Vagina (tissue), 2 donors: ENCODE measurements at regions not wholly inside any gene's neighbourhood (a gene's known extent, or its start where the extent isn't known, plus 50 kb on each side); places are given as distances from the start of the nearest gene placed in this dataset.

Source experiments
- DNase-seq, 2 donors: peaks; one replicate each; pipeline ENCODE4 v3.0.0-alpha.2; 2017; ENCODE audit errors: extremely low spot score in 2 of 2
- H3K27ac ChIP-seq: fragments of 200-600 bp; sonication (generic); one replicate; pipeline ENCODE4 v1.5.1; 2019
- H3K27me3 ChIP-seq: fragments of 200-600 bp; sonication (generic); one replicate; pipeline ENCODE4 v1.5.1; 2019
- H3K36me3 ChIP-seq, 2 donors: fragments of 200-600 bp; sonication (generic); one replicate each; pipeline ENCODE4 v1.5.1; 2017 to 2019
- H3K4me1 ChIP-seq: fragments of 200-600 bp; sonication (generic); one replicate; pipeline ENCODE4 v1.5.1; 2019
- H3K4me3 ChIP-seq, 2 donors: fragments of 200-600 bp; sonication (generic); 1 replicate in 1 of 2; 2 replicates in 1 of 2; pipeline ENCODE4 v1.5.1; 2016 to 2019
- H3K9me3 ChIP-seq: fragments of 200-600 bp; sonication (generic); one replicate; pipeline ENCODE4 v1.5.1; 2019
- POLR2A ChIP-seq, 2 donors: fragments of 450-650 bp; IDR thresholded peaks; one replicate each; pipeline ENCODE4 v1.6.1; 2017; ENCODE audit warnings: antibody characterized with exemption in 2 of 2, mild to moderate bottlenecking in 2 of 2, moderate library complexity in 2 of 2
- POLR2AphosphoS5 ChIP-seq, 2 donors: sonication (generic); formaldehyde crosslinking; IDR thresholded peaks; one replicate each; pipeline ENCODE4 v1.9.0; 2017; ENCODE audit warnings: antibody characterized with exemption in 2 of 2, mild to moderate bottlenecking in 2 of 2, low read depth in 1 of 2; ENCODE audit not compliant: insufficient read depth in 1 of 2
- intact Hi-C: fragments of 100-400 bp; cut with DNase I; formaldehyde crosslinking; loops from one replicate; pipeline ENCODE4 v1.15.1; 2023
- TF ChIP-seq, protein P1 (sequence below), 3 experiments: fragments of 450-650 bp in 2 of 3; fragments of 200-600 bp in 1 of 3; sonication (generic) in 1 of 3; IDR thresholded peaks; one replicate each; pipeline ENCODE4 v1.5.1; 2017 to 2019; ENCODE audit warnings: antibody characterized with exemption in 3 of 3, mild to moderate bottlenecking in 2 of 3, moderate library complexity in 2 of 3

DNA sequence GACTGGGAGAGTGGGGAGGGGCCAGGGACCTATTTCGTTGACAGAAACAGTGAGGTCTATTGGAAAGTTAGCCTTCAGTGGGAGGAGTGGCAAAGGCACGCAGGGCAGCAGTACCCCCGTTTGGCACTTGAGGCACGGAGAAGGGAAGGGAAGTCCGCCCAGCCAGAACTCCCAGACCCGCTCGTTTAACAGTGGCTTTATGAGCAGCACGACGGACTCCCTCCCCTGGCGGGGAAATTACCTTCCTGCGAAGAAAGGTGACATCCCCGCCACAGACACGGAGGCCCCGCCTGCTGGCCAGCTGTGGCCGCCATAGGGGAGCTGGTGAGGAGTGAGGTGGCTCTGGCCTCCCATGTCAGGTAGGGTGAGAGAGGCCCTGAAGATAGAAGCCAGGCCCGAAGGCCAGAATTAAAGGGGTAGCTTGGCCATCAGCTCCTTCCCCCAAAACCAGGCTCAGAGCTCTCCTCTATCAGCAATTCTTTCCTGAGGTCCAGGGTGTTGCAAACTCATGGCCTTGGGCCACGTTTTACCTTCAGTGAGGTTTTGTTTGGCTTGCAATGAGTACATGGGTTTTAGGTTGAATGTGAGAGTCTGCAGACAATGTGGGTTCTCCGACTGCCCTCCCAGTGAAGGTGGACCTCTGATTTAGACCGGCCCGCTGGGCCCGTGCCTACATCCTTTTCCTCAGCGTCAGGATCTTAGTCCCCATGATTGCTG is 123.7 kb downstream of the MRPL14 start:
- Histone ChIP-seq H3K27me3 (no peaks in the 10 kb centered on the region), H3K4me3 (no peak overlapping the region), H3K36me3 (no peaks in the 10 kb centered on the region), H3K4me1 (peaks cover 14% of the 10 kb centered on the region), H3K9me3 (no peaks in the 10 kb centered on the region), H3K27ac (no peak overlapping the region)
- intact Hi-C loops = no loop called here
- DNase-seq = no peak
- TF ChIP-seq, protein P1, sequence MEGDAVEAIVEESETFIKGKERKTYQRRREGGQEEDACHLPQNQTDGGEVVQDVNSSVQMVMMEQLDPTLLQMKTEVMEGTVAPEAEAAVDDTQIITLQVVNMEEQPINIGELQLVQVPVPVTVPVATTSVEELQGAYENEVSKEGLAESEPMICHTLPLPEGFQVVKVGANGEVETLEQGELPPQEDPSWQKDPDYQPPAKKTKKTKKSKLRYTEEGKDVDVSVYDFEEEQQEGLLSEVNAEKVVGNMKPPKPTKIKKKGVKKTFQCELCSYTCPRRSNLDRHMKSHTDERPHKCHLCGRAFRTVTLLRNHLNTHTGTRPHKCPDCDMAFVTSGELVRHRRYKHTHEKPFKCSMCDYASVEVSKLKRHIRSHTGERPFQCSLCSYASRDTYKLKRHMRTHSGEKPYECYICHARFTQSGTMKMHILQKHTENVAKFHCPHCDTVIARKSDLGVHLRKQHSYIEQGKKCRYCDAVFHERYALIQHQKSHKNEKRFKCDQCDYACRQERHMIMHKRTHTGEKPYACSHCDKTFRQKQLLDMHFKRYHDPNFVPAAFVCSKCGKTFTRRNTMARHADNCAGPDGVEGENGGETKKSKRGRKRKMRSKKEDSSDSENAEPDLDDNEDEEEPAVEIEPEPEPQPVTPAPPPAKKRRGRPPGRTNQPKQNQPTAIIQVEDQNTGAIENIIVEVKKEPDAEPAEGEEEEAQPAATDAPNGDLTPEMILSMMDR (IDR thresholded peaks at IDR 0.05) = no peak
- no peak for TF ChIP-seq POLR2A (IDR thresholded peaks at IDR 0.05)
- no peak for TF ChIP-seq POLR2AphosphoS5 (IDR thresholded peaks at IDR 0.05; ENCODE audit: insufficient read depth in 1 of 2, low read depth in 1 of 2)

DNA sequence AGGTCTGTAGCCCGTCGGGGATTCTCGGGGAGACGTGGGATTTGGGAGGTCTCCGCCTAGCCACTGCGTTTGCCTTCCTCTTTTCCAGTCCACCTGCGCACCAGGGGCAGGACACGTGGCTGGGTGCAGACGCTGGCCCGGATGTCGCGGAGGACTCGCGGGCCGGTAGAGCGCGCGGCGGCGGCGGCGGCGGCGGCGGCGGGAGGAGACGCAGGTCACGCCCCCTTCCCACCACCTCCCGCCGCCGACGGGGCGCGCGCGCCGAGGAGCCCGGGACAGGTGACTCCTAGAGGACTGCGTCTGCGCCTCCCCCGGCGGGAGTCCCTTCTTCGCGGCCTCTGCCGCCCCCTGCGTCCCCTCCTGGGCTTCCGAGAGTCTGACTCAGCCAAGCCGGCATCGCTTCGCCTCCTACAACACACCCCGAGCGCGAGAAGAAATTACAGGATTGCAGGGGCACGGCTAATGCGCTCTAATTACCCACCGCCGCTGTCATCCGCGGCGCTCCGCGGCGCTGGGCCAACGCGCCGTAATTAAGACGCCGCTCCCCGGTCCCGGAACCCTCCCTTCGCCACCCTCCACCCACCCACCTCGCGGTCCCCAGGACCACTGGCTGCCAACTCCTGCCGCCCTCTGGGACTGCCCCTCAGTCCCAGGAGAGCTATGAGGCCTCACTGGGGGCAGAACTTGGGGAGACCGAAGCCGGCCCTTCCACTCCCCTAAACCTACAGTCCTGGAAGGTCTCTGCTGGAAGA is 124.5 kb downstream of the MRPL14 start:
- Histone ChIP-seq H3K27ac (no peak overlapping the region), H3K9me3 (no peaks in the 10 kb centered on the region), H3K4me1 (peaks cover 14% of the 10 kb centered on the region), H3K36me3 (no peaks in the 10 kb centered on the region), H3K27me3 (no peaks in the 10 kb centered on the region), H3K4me3 (peak overlapping the region; percentile 35 to 38)
- TF ChIP-seq POLR2AphosphoS5 (IDR thresholded peaks at IDR 0.05; ENCODE audit: insufficient read depth in 1 of 2, low read depth in 1 of 2) (no peak), POLR2A (IDR thresholded peaks at IDR 0.05) (no peak)
- TF ChIP-seq, protein P1 (IDR thresholded peaks at IDR 0.05) = no peak
- no peak for DNase-seq
- intact Hi-C loops = no loop called here

GRCh38 chr6:44002067-44002592 is 125.1 kb downstream of the MRPL14 start:
- Histone ChIP-seq H3K27me3 (no peaks in the 10 kb centered on the region), H3K36me3 (no peaks in the 10 kb centered on the region), H3K4me1 (peaks cover 14% of the 10 kb centered on the region), H3K4me3 (peak overlapping the region; percentile 35 to 38), H3K9me3 (no peaks in the 10 kb centered on the region), H3K27ac (no peak overlapping the region)
- TF ChIP-seq, protein P1 (IDR thresholded peaks at IDR 0.05) = no peak
- TF ChIP-seq POLR2A (IDR thresholded peaks at IDR 0.05) (no peak), POLR2AphosphoS5 (IDR thresholded peaks at IDR 0.05; ENCODE audit: insufficient read depth in 1 of 2, low read depth in 1 of 2) (no peak)
- intact Hi-C loops = no loop called here
- DNase-seq = no peak

- Histone ChIP-seq H3K4me3 (no peak overlapping the region), H3K27ac (no peak overlapping the region), H3K27me3 (no peaks in the 10 kb centered on the region), H3K4me1 (peaks cover 14% of the 10 kb centered on the region), H3K9me3 (no peaks in the 10 kb centered on the region), H3K36me3 (no peaks in the 10 kb centered on the region)
- TF ChIP-seq, protein P1 (IDR thresholded peaks at IDR 0.05) = no peak
- no peak for TF ChIP-seq POLR2A (IDR thresholded peaks at IDR 0.05)
- TF ChIP-seq POLR2AphosphoS5 (IDR thresholded peaks at IDR 0.05; ENCODE audit: insufficient read depth in 1 of 2, low read depth in 1 of 2) = no peak
- intact Hi-C loops = no loop called here
- no peak for DNase-seq
Observed at GRCh38 chr6:44001318-44002066, 125.8 kb downstream of the MRPL14 start.
